ENCODE measurements at regions not wholly inside any gene's neighbourhood (a gene's known extent, or its start where the extent isn't known, plus 50 kb on each side); places are given as distances from the start of the nearest gene placed in this dataset.

GRCh38 chr10:84996580-84996979, 668.2 kb downstream of the CCSER2 start:
- Histone ChIP-seq H3K9ac (ENCODE audit: low read length) (no peak overlapping the region), H3K4me1 (ENCODE audit: control insufficient read depth in 1 of 2, insufficient read depth in 2 of 2, low read length in 2 of 2) (no peaks in the 10 kb centered on the region), H2AFZ (ENCODE audit: insufficient read depth, low read length, poor library complexity) (no peak overlapping the region), H3K4me3 (ENCODE audit: low read depth, low read length) (no peak overlapping the region), H2BK12ac (ENCODE audit: low read length) (no peak overlapping the region), H4K8ac (ENCODE audit: low read depth, low read length) (no peak overlapping the region), H3K14ac (ENCODE audit: low read length) (no peak overlapping the region), H4K91ac (ENCODE audit: low read depth, low read length) (no peak overlapping the region), H3K9me3 (ENCODE audit: insufficient read depth, low read depth, low read length) (no peaks in the 10 kb centered on the region), H3K27ac (ENCODE audit: low read depth, low read length) (no peak overlapping the region), H4K12ac (ENCODE audit: low read depth, low read length) (no peak overlapping the region), H2AK5ac (ENCODE audit: low read length) (no peak overlapping the region), H2BK120ac (ENCODE audit: insufficient read depth, low read length, poor library complexity) (no peak overlapping the region), H3K27me3 (ENCODE audit: insufficient read depth, low read length) (no peaks in the 10 kb centered on the region), H3K79me1 (ENCODE audit: low read length) (no peaks in the 10 kb centered on the region), H3K4ac (ENCODE audit: low read depth, low read length) (no peak overlapping the region), H3K79me2 (ENCODE audit: control insufficient read depth, insufficient read depth, low read length, poor library complexity) (no peaks in the 10 kb centered on the region), H3K23ac (ENCODE audit: low read length) (no peak overlapping the region), H3K4me2 (ENCODE audit: low read length) (no peak overlapping the region), H3K18ac (ENCODE audit: low read length) (no peak overlapping the region), H2BK5ac (ENCODE audit: low read depth, low read length, poor library complexity) (no peak overlapping the region), H3K36me3 (ENCODE audit: control insufficient read depth in 1 of 2, insufficient read depth in 2 of 2, low read length in 2 of 2) (no peaks in the 10 kb centered on the region)
- DNase-seq = no peak
- no CpG with 5 or more reads among the region's 3 CpGs for WGBS (ENCODE audit: extremely low coverage, insufficient coverage, insufficient read length)

- H2BK5ac ChIP-seq (ENCODE audit: low read depth, low read length, poor library complexity) = no peak overlapping the region
- H2AFZ ChIP-seq (ENCODE audit: insufficient read depth, low read length, poor library complexity) = no peak overlapping the region
- no peaks in the 10 kb centered on the region for H3K79me2 ChIP-seq (ENCODE audit: control insufficient read depth, insufficient read depth, low read length, poor library complexity)
- no peak overlapping the region for H3K4ac ChIP-seq (ENCODE audit: low read depth, low read length)
- H3K4me3 ChIP-seq (ENCODE audit: low read depth, low read length) = no peak overlapping the region
- WGBS (ENCODE audit: extremely low coverage, insufficient coverage, insufficient read length) = no CpG with 5 or more reads among the region's 2 CpGs
- H3K23ac ChIP-seq (ENCODE audit: low read length) = no peak overlapping the region
- H4K8ac ChIP-seq (ENCODE audit: low read depth, low read length) = no peak overlapping the region
- H2BK120ac ChIP-seq (ENCODE audit: insufficient read depth, low read length, poor library complexity) = no peak overlapping the region
- H3K14ac ChIP-seq (ENCODE audit: low read length) = no peak overlapping the region
- no peaks in the 10 kb centered on the region for H3K27me3 ChIP-seq (ENCODE audit: insufficient read depth, low read length)
- H3K4me1 ChIP-seq (ENCODE audit: control insufficient read depth in 1 of 2, insufficient read depth in 2 of 2, low read length in 2 of 2) = no peaks in the 10 kb centered on the region
- H3K18ac ChIP-seq (ENCODE audit: low read length) = no peak overlapping the region
- no peak overlapping the region for H2BK12ac ChIP-seq (ENCODE audit: low read length)
- no peak overlapping the region for H3K27ac ChIP-seq (ENCODE audit: low read depth, low read length)
- no peak overlapping the region for H2AK5ac ChIP-seq (ENCODE audit: low read length)
- H3K4me2 ChIP-seq (ENCODE audit: low read length) = no peak overlapping the region
- no peak for DNase-seq
- no peaks in the 10 kb centered on the region for H3K79me1 ChIP-seq (ENCODE audit: low read length)
- H4K12ac ChIP-seq (ENCODE audit: low read depth, low read length) = no peak overlapping the region
- no peak overlapping the region for H4K91ac ChIP-seq (ENCODE audit: low read depth, low read length)
- H3K36me3 ChIP-seq (ENCODE audit: control insufficient read depth in 1 of 2, insufficient read depth in 2 of 2, low read length in 2 of 2) = no peaks in the 10 kb centered on the region
- H3K9ac ChIP-seq (ENCODE audit: low read length) = no peak overlapping the region
- no peaks in the 10 kb centered on the region for H3K9me3 ChIP-seq (ENCODE audit: insufficient read depth, low read depth, low read length)
These were observed 669.5 kb downstream of the CCSER2 start for GRCh38 chr10:84997870-84998269.

- Histone ChIP-seq H3K4me2 (ENCODE audit: low read length) (no peak overlapping the region), H3K4ac (ENCODE audit: low read depth, low read length) (no peak overlapping the region), H3K36me3 (ENCODE audit: control insufficient read depth in 1 of 2, insufficient read depth in 2 of 2, low read length in 2 of 2) (no peaks in the 10 kb centered on the region), H4K8ac (ENCODE audit: low read depth, low read length) (no peak overlapping the region), H3K4me3 (ENCODE audit: low read depth, low read length) (no peak overlapping the region), H3K23ac (ENCODE audit: low read length) (no peak overlapping the region), H3K27ac (ENCODE audit: low read depth, low read length) (no peak overlapping the region), H4K91ac (ENCODE audit: low read depth, low read length) (no peak overlapping the region), H3K79me1 (ENCODE audit: low read length) (no peaks in the 10 kb centered on the region), H3K9me3 (ENCODE audit: insufficient read depth, low read depth, low read length) (no peaks in the 10 kb centered on the region), H3K14ac (ENCODE audit: low read length) (no peak overlapping the region), H2AK5ac (ENCODE audit: low read length) (no peak overlapping the region), H3K9ac (ENCODE audit: low read length) (no peak overlapping the region), H3K79me2 (ENCODE audit: control insufficient read depth, insufficient read depth, low read length, poor library complexity) (no peaks in the 10 kb centered on the region), H3K4me1 (ENCODE audit: control insufficient read depth in 1 of 2, insufficient read depth in 2 of 2, low read length in 2 of 2) (no peaks in the 10 kb centered on the region), H2BK5ac (ENCODE audit: low read depth, low read length, poor library complexity) (no peak overlapping the region), H2AFZ (ENCODE audit: insufficient read depth, low read length, poor library complexity) (no peak overlapping the region), H2BK120ac (ENCODE audit: insufficient read depth, low read length, poor library complexity) (no peak overlapping the region), H2BK12ac (ENCODE audit: low read length) (no peak overlapping the region), H3K18ac (ENCODE audit: low read length) (no peak overlapping the region), H4K12ac (ENCODE audit: low read depth, low read length) (no peak overlapping the region), H3K27me3 (ENCODE audit: insufficient read depth, low read length) (no peaks in the 10 kb centered on the region)
- no peak for DNase-seq
- WGBS (ENCODE audit: extremely low coverage, insufficient coverage, insufficient read length) = no CpG with 5 or more reads among the region's 4 CpGs
These were observed 671.5 kb downstream of the CCSER2 start for GRCh38 chr10:84999929-85000328.

- Histone ChIP-seq H3K18ac (ENCODE audit: low read length) (no peak overlapping the region), H2BK12ac (ENCODE audit: low read length) (no peak overlapping the region), H2BK120ac (ENCODE audit: insufficient read depth, low read length, poor library complexity) (no peak overlapping the region), H3K4me2 (ENCODE audit: low read length) (no peak overlapping the region), H2AFZ (ENCODE audit: insufficient read depth, low read length, poor library complexity) (no peak overlapping the region), H3K36me3 (ENCODE audit: control insufficient read depth in 1 of 2, insufficient read depth in 2 of 2, low read length in 2 of 2) (no peaks in the 10 kb centered on the region), H3K4ac (ENCODE audit: low read depth, low read length) (no peak overlapping the region), H3K27ac (ENCODE audit: low read depth, low read length) (no peak overlapping the region), H3K27me3 (ENCODE audit: insufficient read depth, low read length) (no peaks in the 10 kb centered on the region), H2AK5ac (ENCODE audit: low read length) (no peak overlapping the region), H3K79me2 (ENCODE audit: control insufficient read depth, insufficient read depth, low read length, poor library complexity) (no peaks in the 10 kb centered on the region), H4K8ac (ENCODE audit: low read depth, low read length) (no peak overlapping the region), H3K9ac (ENCODE audit: low read length) (no peak overlapping the region), H2BK5ac (ENCODE audit: low read depth, low read length, poor library complexity) (no peak overlapping the region), H4K91ac (ENCODE audit: low read depth, low read length) (no peak overlapping the region), H3K79me1 (ENCODE audit: low read length) (no peaks in the 10 kb centered on the region), H3K4me3 (ENCODE audit: low read depth, low read length) (no peak overlapping the region), H3K4me1 (ENCODE audit: control insufficient read depth in 1 of 2, insufficient read depth in 2 of 2, low read length in 2 of 2) (no peaks in the 10 kb centered on the region), H3K23ac (ENCODE audit: low read length) (no peak overlapping the region), H3K14ac (ENCODE audit: low read length) (no peak overlapping the region), H4K12ac (ENCODE audit: low read depth, low read length) (no peak overlapping the region), H3K9me3 (ENCODE audit: insufficient read depth, low read depth, low read length) (no peaks in the 10 kb centered on the region)
- WGBS (ENCODE audit: extremely low coverage, insufficient coverage, insufficient read length) = no CpG with 5 or more reads among the region's 1 CpG
- DNase-seq = no peak
These were observed 674.7 kb downstream of the CCSER2 start for GRCh38 chr10:85003083-85003482.
